Upper lobe of left lung (tissue), 4 donors: ENCODE measurements at regions not wholly inside any gene's neighbourhood (a gene's known extent, or its start where the extent isn't known, plus 50 kb on each side); places are given as distances from the start of the nearest gene placed in this dataset.

ENCODE experiments used
- EP300 ChIP-seq, 4 donors: sonication (generic); formaldehyde crosslinking; IDR thresholded peaks; one replicate each; pipeline ENCODE4 v1.5.1; 2017; ENCODE audit warnings: antibody characterized with exemption in 4 of 4, control low read depth in 2 of 4
- POLR2A ChIP-seq, 4 donors: fragments of 450-650 bp; IDR thresholded peaks; one replicate each; pipeline ENCODE4 v1.5.1; 2016 to 2017; ENCODE audit warnings: antibody characterized with exemption in 4 of 4, mild to moderate bottlenecking in 2 of 4
- POLR2AphosphoS5 ChIP-seq, 2 donors: sonication (generic); formaldehyde crosslinking; IDR thresholded peaks; one replicate each; pipeline ENCODE4 v1.5.1; 2017; ENCODE audit warnings: antibody characterized with exemption in 2 of 2
- TF ChIP-seq, protein P1 (sequence below), 6 experiments: fragments of 450-650 bp in 4 of 6; fragments of 200-600 bp in 2 of 6; sonication (generic) in 2 of 6; IDR thresholded peaks; one replicate each; pipeline ENCODE4 v1.5.1; 2016 to 2019; ENCODE audit warnings: antibody characterized with exemption in 6 of 6

DNA sequence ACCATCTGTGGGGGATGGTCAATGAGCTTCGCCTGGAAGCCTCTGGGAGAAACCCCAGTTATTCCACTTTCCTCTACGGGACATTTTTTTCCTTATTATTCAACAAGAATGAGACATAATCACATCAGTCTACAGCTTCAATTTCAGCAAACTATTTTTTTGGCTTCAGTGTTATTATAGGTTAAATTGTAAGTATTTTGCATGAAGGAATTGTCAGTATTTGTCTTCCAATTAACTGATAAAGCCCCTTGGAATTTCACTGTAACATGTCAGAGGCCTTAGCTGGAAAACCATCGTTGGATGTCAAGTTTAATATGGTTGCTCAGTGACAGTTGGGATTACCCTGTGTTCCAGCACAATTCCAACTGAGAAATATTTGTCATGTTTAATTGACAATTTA lies 480.9 kb upstream of the CHST9 start:
- TF ChIP-seq, protein P1, sequence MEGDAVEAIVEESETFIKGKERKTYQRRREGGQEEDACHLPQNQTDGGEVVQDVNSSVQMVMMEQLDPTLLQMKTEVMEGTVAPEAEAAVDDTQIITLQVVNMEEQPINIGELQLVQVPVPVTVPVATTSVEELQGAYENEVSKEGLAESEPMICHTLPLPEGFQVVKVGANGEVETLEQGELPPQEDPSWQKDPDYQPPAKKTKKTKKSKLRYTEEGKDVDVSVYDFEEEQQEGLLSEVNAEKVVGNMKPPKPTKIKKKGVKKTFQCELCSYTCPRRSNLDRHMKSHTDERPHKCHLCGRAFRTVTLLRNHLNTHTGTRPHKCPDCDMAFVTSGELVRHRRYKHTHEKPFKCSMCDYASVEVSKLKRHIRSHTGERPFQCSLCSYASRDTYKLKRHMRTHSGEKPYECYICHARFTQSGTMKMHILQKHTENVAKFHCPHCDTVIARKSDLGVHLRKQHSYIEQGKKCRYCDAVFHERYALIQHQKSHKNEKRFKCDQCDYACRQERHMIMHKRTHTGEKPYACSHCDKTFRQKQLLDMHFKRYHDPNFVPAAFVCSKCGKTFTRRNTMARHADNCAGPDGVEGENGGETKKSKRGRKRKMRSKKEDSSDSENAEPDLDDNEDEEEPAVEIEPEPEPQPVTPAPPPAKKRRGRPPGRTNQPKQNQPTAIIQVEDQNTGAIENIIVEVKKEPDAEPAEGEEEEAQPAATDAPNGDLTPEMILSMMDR (IDR thresholded peaks at IDR 0.05): no peak
- no peak for TF ChIP-seq POLR2A (IDR thresholded peaks at IDR 0.05)
- no peak for TF ChIP-seq EP300 (IDR thresholded peaks at IDR 0.05)
- no peak for TF ChIP-seq POLR2AphosphoS5 (IDR thresholded peaks at IDR 0.05)
